Activated CD4-positive, alpha-beta T cell treated with anti-CD3 and anti-CD28 coated beads for 4 hours (primary cell): ENCODE measurements at regions not wholly inside any gene's neighbourhood (a gene's known extent, or its start where the extent isn't known, plus 50 kb on each side); places are given as distances from the start of the nearest gene placed in this dataset.
"Not testable (repeated sequence)": the region's sequence is repeated elsewhere in the genome, so short reads cannot be mapped to it uniquely, and the experiment has no call there.

Experiments used
- DNase-seq, 2 donors: peaks; one replicate each; pipeline ENCODE4 v3.0.0-alpha.2; 2020

- no peak for DNase-seq
These were observed 322.9 kb downstream of the SETD4 start for GRCh38 chr21:35737449-35737848.

GRCh38 chr21:35732788-35733187 lies 327.5 kb downstream of the SETD4 start:
- no peak for DNase-seq

GRCh38 chr21:35730325-35730724 lies 330.0 kb downstream of the SETD4 start:
- DNase-seq: no peak

GRCh38 chr21:35727830-35728229 lies 332.5 kb downstream of the SETD4 start:
- no peak for DNase-seq

GRCh38 chr21:35724156-35724555 lies 336.2 kb downstream of the SETD4 start:
- DNase-seq: no peak

- no peak for DNase-seq
These were observed 338.6 kb downstream of the SETD4 start for GRCh38 chr21:35721701-35722100.

GRCh38 chr21:35720208-35720731 lies 340.1 kb downstream of the SETD4 start:
- no peak for DNase-seq

- DNase-seq: no peak
These were observed 341.2 kb downstream of the SETD4 start for GRCh38 chr21:35719080-35719479.

GRCh38 chr21:35716876-35717565 lies 343.3 kb downstream of the SETD4 start:
- no peak for DNase-seq

GRCh38 chr21:35713914-35714313 lies 346.4 kb downstream of the SETD4 start:
- DNase-seq: no peak

GRCh38 chr21:35711661-35712060 lies 348.7 kb downstream of the SETD4 start:
- DNase-seq: no peak

- no peak for DNase-seq
These were observed 349.1 kb downstream of the SETD4 start for GRCh38 chr21:35711213-35711612.

GRCh38 chr21:35709990-35710389 lies 350.3 kb downstream of the SETD4 start:
- not testable (repeated sequence) for DNase-seq

GRCh38 chr21:35705888-35706287 lies 354.4 kb downstream of the SETD4 start:
- DNase-seq: no peak

GRCh38 chr21:35705237-35705887 lies 355.0 kb downstream of the SETD4 start:
- no peak for DNase-seq

- no peak for DNase-seq
These were observed 356.6 kb downstream of the SETD4 start for GRCh38 chr21:35703704-35704103.

- DNase-seq: no peak
These were observed 361.0 kb downstream of the SETD4 start for GRCh38 chr21:35699361-35699760.

GRCh38 chr21:35697321-35697808 lies 363.0 kb downstream of the SETD4 start:
- no peak for DNase-seq

- no peak for DNase-seq
These were observed 363.7 kb downstream of the SETD4 start for GRCh38 chr21:35696644-35697043.

GRCh38 chr21:35692311-35692710 lies 368.0 kb downstream of the SETD4 start:
- no peak for DNase-seq

- no peak for DNase-seq
These were observed 369.9 kb downstream of the SETD4 start for GRCh38 chr21:35690436-35690835.

GRCh38 chr21:35686156-35686555 lies 374.2 kb downstream of the SETD4 start:
- DNase-seq: no peak

GRCh38 chr21:35683664-35684304 lies 376.5 kb downstream of the SETD4 start:
- DNase-seq: no peak
